Ovary (tissue), 7 donors: ENCODE measurements at regions not wholly inside any gene's neighbourhood (a gene's known extent, or its start where the extent isn't known, plus 50 kb on each side); places are given as distances from the start of the nearest gene placed in this dataset.
"Not testable (repeated sequence)": the region's sequence is repeated elsewhere in the genome, so short reads cannot be mapped to it uniquely, and the experiment has no call there.

Experiments used
- DNase-seq, 5 donors: peaks; one replicate each; pipeline ENCODE4 v3.0.0-alpha.2; 2019 to 2020
- H3K27ac ChIP-seq, 2 donors: fragments of 200-600 bp; one replicate each; pipeline versions ENCODE4 v1.5.1 to v1.8.0; 2019 to 2022
- H3K27me3 ChIP-seq: fragments of 200-600 bp; one replicate; pipeline ENCODE4 v1.8.0; 2022
- H3K36me3 ChIP-seq: fragments of 200-600 bp; sonication (generic); one replicate; pipeline ENCODE4 v1.5.1; 2019
- H3K4me1 ChIP-seq: one replicate; pipeline ENCODE4 v1.8.1; 2013; ENCODE audit warnings: mild to moderate bottlenecking, moderate library complexity; ENCODE audit not compliant: insufficient read depth
- H3K4me3 ChIP-seq: fragments of 200-600 bp; sonication (generic); one replicate; pipeline ENCODE4 v1.5.1; 2017
- H3K9me3 ChIP-seq, 2 donors: fragments of 200-600 bp in 1 of 2; sonication (generic) in 1 of 2; one replicate each; pipeline versions ENCODE4 v1.5.1 to v1.8.1; 2013 to 2019; ENCODE audit warnings: mild to moderate bottlenecking in 1 of 2, moderate library complexity in 1 of 2
- CTCF ChIP-seq, 3 donors: fragments of 450-650 bp in 2 of 3; fragments of 200-600 bp in 1 of 3; IDR thresholded peaks; one replicate each; pipeline versions ENCODE4 v1.5.1 to v1.8.0; 2016 to 2022; ENCODE audit warnings: antibody characterized with exemption in 3 of 3, mild to moderate bottlenecking in 1 of 3
- EP300 ChIP-seq: sonication (generic); formaldehyde crosslinking; IDR thresholded peaks from one replicate; pipeline ENCODE4 v1.6.1; 2017; ENCODE audit warnings: antibody characterized with exemption
- POLR2A ChIP-seq: fragments of 450-650 bp; IDR thresholded peaks from one replicate; pipeline ENCODE4 v1.6.1; 2017; ENCODE audit warnings: antibody characterized with exemption, mild to moderate bottlenecking, moderate library complexity
- WGBS, 3 donors: extraction: QIAGEN DNeasy Blood & Tissue Kit in 1 of 3; methylation state at CpG; one replicate each; pipeline versions ENCODE4 v1.1.5 to v1.1.7; 2013 to 2017; 5-methylcytosine and 5-hydroxymethylcytosine counted together
- intact Hi-C, 4 donors: fragments of 100-400 bp; cut with DNase I; formaldehyde crosslinking; loops; one replicate each; pipeline versions ENCODE4 v1.11.0 to v1.15.1; 2022 to 2023
- donor health status: DM: no; HTN: no; CAD: no; lungs with moderate emphysema.
- donor health status: DM: no; HTN: no; CAD: no.
- donor health status: Bipolar disorder and iron deficiency.
- donor health status: DM: no; HTN: no; CAD: no.
- donor health status: DM: yes; HTN: yes; CAD: no.

- Histone ChIP-seq H3K27ac (no peak overlapping the region), H3K27me3 (no peaks in the 10 kb centered on the region), H3K9me3 (no peaks in the 10 kb centered on the region), H3K4me3 (no peak overlapping the region), H3K4me1 (no peaks in the 10 kb centered on the region), H3K36me3 (no peaks in the 10 kb centered on the region)
- TF ChIP-seq EP300 = no peak
- no peak for TF ChIP-seq CTCF (IDR thresholded peaks at IDR 0.05)
- no peak for TF ChIP-seq POLR2A
- intact Hi-C loops = no loop called here
- WGBS, 3 donors = 45 to 69% (median 61%) methylated on average over 77 to 80 of the region's 80 CpGs
- DNase-seq = no peak
These were observed 1514.1 kb upstream of the DEFB115 start for GRCh38 chr20:29743101-29743931.

GRCh38 chr20:29744071-29744470 is 1513.4 kb upstream of the DEFB115 start:
- Histone ChIP-seq H3K27ac (no peak overlapping the region), H3K4me3 (no peak overlapping the region), H3K9me3 (no peaks in the 10 kb centered on the region), H3K4me1 (no peaks in the 10 kb centered on the region), H3K36me3 (no peaks in the 10 kb centered on the region), H3K27me3 (no peaks in the 10 kb centered on the region)
- WGBS, 3 donors = 51 to 84% (median 55%) methylated on average over 15 to 38 of the region's 38 CpGs
- TF ChIP-seq POLR2A (no peak), CTCF (IDR thresholded peaks at IDR 0.05) (no peak), EP300 (no peak)
- no peak for DNase-seq
- intact Hi-C loops = no loop called here

GRCh38 chr20:29745534-29746245 is 1511.8 kb upstream of the DEFB115 start:
- H3K4me3 ChIP-seq, H3K27ac ChIP-seq, H3K9me3 ChIP-seq, intact Hi-C loops, DNase-seq, H3K27me3 ChIP-seq, H3K36me3 ChIP-seq, H3K4me1 ChIP-seq: not testable (repeated sequence)
- 76 to 85% (median 80%) methylated on average over 24 to 26 of the region's 26 CpGs for WGBS, 3 donors

- intact Hi-C loops = no loop called here
- no peak overlapping the region for H3K4me3 ChIP-seq
- no peaks in the 10 kb centered on the region for H3K4me1 ChIP-seq
- no peaks in the 10 kb centered on the region for H3K27me3 ChIP-seq
- no peak for DNase-seq
- no peaks in the 10 kb centered on the region for H3K9me3 ChIP-seq
- TF ChIP-seq POLR2A (no peak), EP300 (no peak), CTCF (IDR thresholded peaks at IDR 0.05) (no peak)
- no peaks in the 10 kb centered on the region for H3K36me3 ChIP-seq
- WGBS, 3 donors = 89 to 91% (median 90%) methylated on average over 33 of the region's 33 CpGs
- H3K27ac ChIP-seq = no peak overlapping the region
These were observed 1507.1 kb upstream of the DEFB115 start for GRCh38 chr20:29750268-29750899.

GRCh38 chr20:29752644-29753425 is 1504.6 kb upstream of the DEFB115 start:
- H3K27me3 ChIP-seq, H3K36me3 ChIP-seq, H3K4me3 ChIP-seq, DNase-seq, intact Hi-C loops, H3K27ac ChIP-seq, H3K4me1 ChIP-seq, H3K9me3 ChIP-seq: not testable (repeated sequence)
- WGBS, 3 donors = 37 to 52% (median 40%) methylated on average over 23 to 24 of the region's 24 CpGs

GRCh38 chr20:29753426-29753746 is 1504.1 kb upstream of the DEFB115 start:
- H3K27ac ChIP-seq, H3K9me3 ChIP-seq, H3K4me3 ChIP-seq, intact Hi-C loops, H3K4me1 ChIP-seq, H3K27me3 ChIP-seq, H3K36me3 ChIP-seq, DNase-seq: not testable (repeated sequence)
- 43 to 67% (median 50%) methylated on average over 15 of the region's 15 CpGs for WGBS, 3 donors

- H3K27ac ChIP-seq, intact Hi-C loops, H3K27me3 ChIP-seq, H3K36me3 ChIP-seq, DNase-seq, H3K4me3 ChIP-seq, H3K4me1 ChIP-seq, H3K9me3 ChIP-seq: not testable (repeated sequence)
- 78 to 91% (median 89%) methylated on average over 19 of the region's 19 CpGs for WGBS, 3 donors
These were observed 1503.6 kb upstream of the DEFB115 start for GRCh38 chr20:29753879-29754278.
